ENCODE measurements at regions not wholly inside any gene's neighbourhood (a gene's known extent, or its start where the extent isn't known, plus 50 kb on each side); places are given as distances from the start of the nearest gene placed in this dataset.

- TF ChIP-seq CTCF (IDR thresholded peaks at IDR 0.05) (no peak), SIN3A (IDR thresholded peaks at IDR 0.05; ENCODE audit: borderline replicate concordance, insufficient read depth, low read depth, low read length) (no peak)
- TF ChIP-seq, protein P1, sequence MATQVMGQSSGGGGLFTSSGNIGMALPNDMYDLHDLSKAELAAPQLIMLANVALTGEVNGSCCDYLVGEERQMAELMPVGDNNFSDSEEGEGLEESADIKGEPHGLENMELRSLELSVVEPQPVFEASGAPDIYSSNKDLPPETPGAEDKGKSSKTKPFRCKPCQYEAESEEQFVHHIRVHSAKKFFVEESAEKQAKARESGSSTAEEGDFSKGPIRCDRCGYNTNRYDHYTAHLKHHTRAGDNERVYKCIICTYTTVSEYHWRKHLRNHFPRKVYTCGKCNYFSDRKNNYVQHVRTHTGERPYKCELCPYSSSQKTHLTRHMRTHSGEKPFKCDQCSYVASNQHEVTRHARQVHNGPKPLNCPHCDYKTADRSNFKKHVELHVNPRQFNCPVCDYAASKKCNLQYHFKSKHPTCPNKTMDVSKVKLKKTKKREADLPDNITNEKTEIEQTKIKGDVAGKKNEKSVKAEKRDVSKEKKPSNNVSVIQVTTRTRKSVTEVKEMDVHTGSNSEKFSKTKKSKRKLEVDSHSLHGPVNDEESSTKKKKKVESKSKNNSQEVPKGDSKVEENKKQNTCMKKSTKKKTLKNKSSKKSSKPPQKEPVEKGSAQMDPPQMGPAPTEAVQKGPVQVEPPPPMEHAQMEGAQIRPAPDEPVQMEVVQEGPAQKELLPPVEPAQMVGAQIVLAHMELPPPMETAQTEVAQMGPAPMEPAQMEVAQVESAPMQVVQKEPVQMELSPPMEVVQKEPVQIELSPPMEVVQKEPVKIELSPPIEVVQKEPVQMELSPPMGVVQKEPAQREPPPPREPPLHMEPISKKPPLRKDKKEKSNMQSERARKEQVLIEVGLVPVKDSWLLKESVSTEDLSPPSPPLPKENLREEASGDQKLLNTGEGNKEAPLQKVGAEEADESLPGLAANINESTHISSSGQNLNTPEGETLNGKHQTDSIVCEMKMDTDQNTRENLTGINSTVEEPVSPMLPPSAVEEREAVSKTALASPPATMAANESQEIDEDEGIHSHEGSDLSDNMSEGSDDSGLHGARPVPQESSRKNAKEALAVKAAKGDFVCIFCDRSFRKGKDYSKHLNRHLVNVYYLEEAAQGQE (IDR thresholded peaks at IDR 0.05; ENCODE audit: insufficient read depth in 1 of 2, low read depth in 2 of 2, low read length in 1 of 2), result no peak
Measured at GRCh38 chrY:19011605-19012090, 238.1 kb upstream of the HSFY2 start.
